ENCODE measurements at regions not wholly inside any gene's neighbourhood (a gene's known extent, or its start where the extent isn't known, plus 50 kb on each side); places are given as distances from the start of the nearest gene placed in this dataset.
"Not testable (repeated sequence)": the region's sequence is repeated elsewhere in the genome, so short reads cannot be mapped to it uniquely, and the experiment has no call there.

DNA sequence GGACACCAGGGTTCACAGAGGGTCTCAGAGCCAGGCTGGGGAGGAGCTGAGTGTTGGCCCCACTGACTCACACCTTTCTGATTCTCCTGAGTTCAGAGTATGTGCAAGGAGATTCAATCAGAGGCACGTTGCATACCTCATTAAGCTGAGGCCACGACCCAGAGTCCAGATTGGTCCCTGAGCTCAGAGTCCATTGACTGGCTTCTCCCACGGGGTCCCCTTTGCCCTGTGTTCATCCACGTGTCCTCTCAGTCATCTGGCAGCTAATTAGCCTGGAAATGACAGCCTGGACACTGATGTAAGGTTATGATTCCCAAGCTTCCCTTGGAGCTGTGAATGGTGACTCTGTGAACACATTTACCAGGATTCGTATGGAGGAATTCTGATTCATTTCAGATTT, 267.2 kb downstream of the SH3BP4 start:
- DNase-seq (ENCODE audit: low spot score), result peak; percentile 57

- no peak for DNase-seq (ENCODE audit: low spot score)
Observed at GRCh38 chr2:235220331-235220730, 268.5 kb downstream of the SH3BP4 start.

DNA sequence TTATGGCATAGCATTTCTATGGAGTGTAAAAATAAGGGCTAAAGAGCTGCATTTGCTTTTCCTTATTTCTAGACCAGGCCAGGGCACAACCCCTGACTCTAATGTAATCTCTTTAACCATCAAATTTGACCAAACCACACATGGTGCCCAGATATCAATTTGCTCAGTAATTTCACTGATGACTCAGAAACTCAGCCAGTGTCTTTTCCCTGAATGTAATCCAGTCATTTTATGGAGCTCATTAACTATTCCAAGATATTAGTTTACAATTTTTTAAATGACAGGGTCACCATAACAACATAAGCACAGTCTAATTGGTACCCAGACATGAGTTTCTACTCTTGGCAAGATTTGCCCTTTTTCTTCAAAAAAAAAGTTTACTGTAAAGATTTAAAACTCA, 270.8 kb upstream of the AGAP1 start:
- no peak for DNase-seq (ENCODE audit: low spot score)

DNA sequence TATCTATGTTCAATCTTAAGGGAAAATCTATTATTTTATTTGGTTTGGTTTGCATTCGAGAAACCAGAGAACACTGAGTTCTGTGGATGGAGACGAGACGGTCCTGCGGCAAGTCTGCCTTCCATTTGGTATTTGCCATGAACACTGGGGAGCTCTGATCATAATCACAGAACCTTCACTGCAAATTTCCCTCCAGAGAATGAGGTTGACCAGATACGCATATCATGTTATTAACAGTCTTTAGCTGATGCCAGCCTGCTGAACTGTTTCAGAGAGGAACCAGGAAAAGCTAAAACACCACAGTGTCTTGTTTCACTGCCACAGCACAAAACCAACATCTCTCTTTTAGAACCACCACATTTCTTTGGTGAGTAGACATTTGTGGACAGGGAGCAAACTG, 269.4 kb upstream of the AGAP1 start:
- no peak for DNase-seq (ENCODE audit: low spot score)

GRCh38 chr2:235225261-235225660, 268.6 kb upstream of the AGAP1 start:
- no peak for DNase-seq (ENCODE audit: low spot score)

DNA sequence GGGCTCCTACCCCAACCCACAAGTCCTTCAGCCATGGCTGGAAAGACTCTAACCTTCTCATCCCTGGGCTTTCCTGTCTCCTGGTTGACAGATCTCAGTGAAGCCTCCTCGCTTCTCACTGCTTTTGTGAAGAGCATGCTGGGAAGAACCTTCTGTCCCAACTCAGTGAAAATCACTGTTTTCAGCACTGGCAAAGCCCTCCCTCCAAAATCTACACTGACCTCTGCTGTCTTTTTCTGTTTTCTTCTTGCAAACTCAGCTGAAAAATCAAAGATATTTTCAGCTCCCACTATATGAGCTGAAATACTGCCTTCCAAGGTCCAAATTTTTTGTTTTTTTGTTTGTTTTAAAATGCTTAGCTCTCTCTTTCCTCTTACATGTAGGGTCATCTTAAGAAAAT, 266.3 kb upstream of the AGAP1 start:
- DNase-seq (ENCODE audit: low spot score), result no peak

GRCh38 chr2:235228422-235228821, 265.4 kb upstream of the AGAP1 start:
- DNase-seq (ENCODE audit: low spot score), result not testable (repeated sequence)

DNA sequence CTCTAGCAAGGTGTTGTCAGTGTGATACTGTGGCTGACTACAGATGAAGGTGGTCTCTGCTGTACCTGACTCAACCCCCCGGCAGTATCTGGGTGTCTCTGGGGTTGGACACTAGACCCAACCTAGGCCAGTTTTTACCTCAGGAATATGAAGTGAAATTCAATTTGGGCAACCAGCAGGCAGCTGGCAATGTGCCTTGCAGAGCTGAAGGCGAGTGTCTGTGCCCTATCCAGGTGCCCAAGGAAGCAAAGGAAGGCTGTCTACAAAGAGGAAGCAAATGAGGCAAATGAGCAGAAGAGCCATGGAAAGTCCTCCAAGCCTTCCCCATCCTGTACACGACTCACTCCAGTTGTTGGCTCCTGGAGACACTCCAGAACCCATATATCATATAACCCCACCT, 264.6 kb upstream of the AGAP1 start:
- DNase-seq (ENCODE audit: low spot score), result peak; percentile 9

GRCh38 chr2:235230821-235231601, 262.8 kb upstream of the AGAP1 start:
- peak; percentile 12 for DNase-seq (ENCODE audit: low spot score)

GRCh38 chr2:235232449-235233433, 261.1 kb upstream of the AGAP1 start:
- DNase-seq (ENCODE audit: low spot score), result no peak

GRCh38 chr2:235234736-235235135, 259.1 kb upstream of the AGAP1 start:
- DNase-seq (ENCODE audit: low spot score), result no peak

- peak; percentile 11 for DNase-seq (ENCODE audit: low spot score)
Observed at GRCh38 chr2:235235977-235236767, 257.7 kb upstream of the AGAP1 start.

DNA sequence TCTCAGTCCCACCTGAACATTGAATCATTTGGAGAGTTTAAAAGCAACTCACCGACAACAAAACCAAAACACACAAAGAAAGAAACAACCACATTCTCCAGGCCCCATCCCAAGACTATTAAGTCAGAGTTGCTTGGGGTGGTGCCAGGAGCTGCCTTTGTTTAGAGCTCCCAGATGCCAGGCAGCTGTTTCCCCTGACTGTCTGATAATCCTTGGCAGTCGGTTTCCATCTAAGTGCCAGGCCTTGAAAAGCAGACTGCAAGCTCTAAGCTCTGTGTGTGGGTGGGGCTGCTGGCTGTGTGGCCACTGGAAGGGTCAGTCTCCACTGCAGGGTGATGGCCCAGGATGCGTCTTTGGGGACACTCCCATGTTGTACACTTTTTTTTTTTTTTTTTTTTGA, 255.3 kb upstream of the AGAP1 start:
- DNase-seq (ENCODE audit: low spot score), result no peak

DNA sequence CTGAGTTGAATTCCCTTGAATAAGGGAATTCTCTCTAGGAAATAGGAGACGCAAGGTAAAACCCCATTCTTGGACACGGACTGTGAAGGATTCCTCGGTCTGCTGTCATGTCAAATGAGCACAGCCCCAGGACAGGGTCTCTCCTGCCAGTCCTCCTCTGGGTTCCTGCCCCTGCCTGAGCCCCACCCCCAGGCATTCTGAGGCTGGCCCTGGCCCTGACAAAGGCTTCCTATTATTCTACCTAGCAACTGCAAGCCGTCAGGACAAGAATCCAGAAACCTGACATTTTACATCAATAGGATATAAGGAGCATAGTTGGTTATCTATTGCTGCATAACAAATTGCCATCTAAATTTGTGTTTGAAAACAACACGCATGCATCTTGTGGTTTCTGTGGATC, 253.3 kb upstream of the AGAP1 start:
- no peak for DNase-seq (ENCODE audit: low spot score)

DNA sequence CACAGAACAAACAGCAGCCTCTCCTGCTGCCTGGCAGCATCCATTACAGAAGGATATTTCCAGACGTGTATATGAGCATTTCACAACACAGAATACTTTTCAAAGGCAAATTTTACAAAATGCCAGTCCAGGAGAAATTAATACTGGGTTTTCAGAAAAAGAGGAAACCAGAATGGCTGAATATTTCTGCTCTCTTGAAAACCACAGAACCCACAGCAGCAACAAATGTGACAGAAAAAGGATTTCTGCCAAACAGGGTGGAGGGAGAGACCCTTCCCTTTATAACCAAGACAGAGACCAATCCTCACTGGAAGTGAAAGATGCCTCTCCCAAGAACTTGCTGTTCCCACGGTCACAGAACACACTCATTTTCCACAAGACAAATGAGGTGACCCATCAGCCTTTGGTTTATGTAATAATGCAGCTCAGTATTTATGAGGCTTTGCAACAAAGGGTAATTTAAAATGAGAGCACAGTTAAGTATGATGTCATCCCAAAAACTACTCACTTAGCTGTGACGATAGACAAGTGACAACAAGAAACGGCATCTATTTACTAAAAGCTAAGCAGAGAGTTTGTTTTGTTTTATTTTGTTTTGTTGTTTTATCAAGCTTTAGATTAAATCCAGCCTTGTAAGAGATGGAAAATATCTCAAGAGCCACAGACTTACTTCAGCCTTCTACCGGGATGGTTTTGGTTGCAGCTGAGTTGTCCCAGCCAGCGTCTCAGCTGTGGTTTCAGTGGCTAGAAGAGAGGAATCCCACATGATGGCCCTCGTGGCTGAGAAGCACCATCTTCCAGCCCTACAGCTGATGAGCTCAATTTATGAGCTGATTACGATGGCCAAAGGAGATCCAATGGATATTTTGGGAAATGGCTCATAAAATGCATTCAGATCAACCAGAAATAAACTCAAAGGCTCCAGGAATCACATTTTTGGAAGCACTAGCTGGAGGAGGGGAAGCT, 249.3 kb upstream of the AGAP1 start:
- peak; percentile 2 for DNase-seq (ENCODE audit: low spot score)

DNA sequence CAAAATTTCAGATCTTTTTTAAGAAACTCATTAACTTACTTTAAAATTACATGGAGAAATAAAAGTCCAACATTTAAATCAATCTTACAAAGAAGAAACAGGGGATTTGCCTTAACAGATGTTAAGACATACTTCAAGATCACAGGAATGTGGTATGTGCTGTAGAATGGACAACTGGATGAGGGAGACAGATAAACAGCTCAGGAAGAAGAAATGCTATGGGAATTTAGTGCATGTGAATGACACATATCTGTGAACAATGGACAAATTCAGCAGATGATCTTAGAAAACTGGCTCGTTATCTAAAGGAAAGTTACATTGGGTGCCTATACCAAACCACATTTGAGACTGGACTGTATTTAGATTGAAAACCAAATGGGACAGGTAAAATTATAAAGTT, 246.8 kb upstream of the AGAP1 start:
- no peak for DNase-seq (ENCODE audit: low spot score)

DNA sequence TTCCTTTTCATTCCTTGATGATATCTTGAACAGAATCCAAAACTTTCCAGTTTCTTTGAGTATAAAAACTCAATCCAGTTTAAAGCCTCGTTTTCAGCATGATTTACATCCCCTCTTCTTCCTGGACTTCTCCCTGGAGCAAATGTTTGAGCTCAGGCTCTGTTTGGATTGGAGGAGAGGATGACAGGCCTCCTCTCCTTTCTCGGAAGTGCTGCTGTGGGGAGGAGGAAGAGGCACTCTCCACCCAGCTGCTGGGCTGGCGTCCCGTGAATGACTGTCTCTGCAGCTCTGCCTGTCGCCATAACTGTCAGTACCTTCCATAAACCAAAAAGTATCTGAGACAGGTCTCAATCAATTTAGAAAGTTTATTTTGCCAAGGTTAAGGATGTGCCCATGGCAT, 238.2 kb upstream of the AGAP1 start:
- DNase-seq (ENCODE audit: low spot score), result no peak

DNA sequence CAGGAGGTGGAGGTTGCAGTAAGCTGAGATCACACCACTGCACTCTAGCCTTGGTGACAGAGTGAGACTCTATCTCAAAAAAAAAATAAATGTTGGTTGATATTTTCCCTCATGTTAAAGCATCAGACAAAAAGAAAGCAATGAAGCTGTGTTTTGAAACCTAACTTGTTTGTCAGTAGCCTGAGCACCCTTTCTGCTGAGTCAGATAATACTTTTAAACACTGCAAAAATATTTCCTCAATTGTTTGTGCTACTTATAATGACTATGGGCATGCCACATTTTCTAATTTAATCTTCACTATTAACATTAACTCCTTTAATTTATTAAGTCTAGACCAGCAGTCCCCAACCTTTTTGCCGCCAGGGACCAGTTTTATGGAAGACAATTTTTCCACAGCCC, 236.3 kb upstream of the AGAP1 start:
- DNase-seq (ENCODE audit: low spot score), result no peak

GRCh38 chr2:235262750-235263149, 231.1 kb upstream of the AGAP1 start:
- no peak for DNase-seq (ENCODE audit: low spot score)

- peak; percentile 86 for DNase-seq (ENCODE audit: low spot score)
Observed at GRCh38 chr2:235263205-235264120, 230.4 kb upstream of the AGAP1 start.

Measured in kidney tubule cell (primary cell).